Thyroid gland (tissue), 4 donors: ENCODE measurements at regions not wholly inside any gene's neighbourhood (a gene's known extent, or its start where the extent isn't known, plus 50 kb on each side); places are given as distances from the start of the nearest gene placed in this dataset.

Experiments used
- POLR2A ChIP-seq, 2 donors: fragments of 450-650 bp; IDR thresholded peaks; one replicate each; pipeline ENCODE4 v1.6.1; 2017; ENCODE audit warnings: antibody characterized with exemption in 2 of 2, mild to moderate bottlenecking in 2 of 2, moderate library complexity in 1 of 2
- TF ChIP-seq, protein P1 (sequence below), 6 experiments: fragments of 200-600 bp in 3 of 6; fragments of 450-650 bp in 3 of 6; sonication (generic) in 3 of 6; IDR thresholded peaks; one replicate each; pipeline ENCODE4 v1.5.1; 2016 to 2019; ENCODE audit warnings: antibody characterized with exemption in 6 of 6, mild to moderate bottlenecking in 2 of 6, inconsistent platforms in 1 of 6, moderate library complexity in 1 of 6

DNA sequence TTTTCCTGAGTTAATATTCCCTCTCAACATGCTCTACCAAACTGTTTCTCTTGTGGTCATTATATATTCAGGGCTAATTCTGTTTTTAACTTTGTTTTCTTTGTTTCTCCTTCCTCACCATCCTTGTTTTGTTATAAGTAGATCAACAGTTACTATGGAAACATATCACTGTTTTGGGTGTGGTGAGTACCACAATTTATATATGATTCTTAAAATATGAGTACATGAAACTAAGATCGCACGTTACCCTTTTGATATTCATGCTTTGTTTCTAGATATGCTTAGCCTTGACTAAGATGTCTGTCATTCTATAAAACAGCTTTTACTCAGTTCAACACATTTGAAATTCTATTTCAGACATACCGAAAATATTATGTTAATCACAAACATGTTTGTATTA is 232.3 kb upstream of the ITGA4 start:
- TF ChIP-seq, protein P1, sequence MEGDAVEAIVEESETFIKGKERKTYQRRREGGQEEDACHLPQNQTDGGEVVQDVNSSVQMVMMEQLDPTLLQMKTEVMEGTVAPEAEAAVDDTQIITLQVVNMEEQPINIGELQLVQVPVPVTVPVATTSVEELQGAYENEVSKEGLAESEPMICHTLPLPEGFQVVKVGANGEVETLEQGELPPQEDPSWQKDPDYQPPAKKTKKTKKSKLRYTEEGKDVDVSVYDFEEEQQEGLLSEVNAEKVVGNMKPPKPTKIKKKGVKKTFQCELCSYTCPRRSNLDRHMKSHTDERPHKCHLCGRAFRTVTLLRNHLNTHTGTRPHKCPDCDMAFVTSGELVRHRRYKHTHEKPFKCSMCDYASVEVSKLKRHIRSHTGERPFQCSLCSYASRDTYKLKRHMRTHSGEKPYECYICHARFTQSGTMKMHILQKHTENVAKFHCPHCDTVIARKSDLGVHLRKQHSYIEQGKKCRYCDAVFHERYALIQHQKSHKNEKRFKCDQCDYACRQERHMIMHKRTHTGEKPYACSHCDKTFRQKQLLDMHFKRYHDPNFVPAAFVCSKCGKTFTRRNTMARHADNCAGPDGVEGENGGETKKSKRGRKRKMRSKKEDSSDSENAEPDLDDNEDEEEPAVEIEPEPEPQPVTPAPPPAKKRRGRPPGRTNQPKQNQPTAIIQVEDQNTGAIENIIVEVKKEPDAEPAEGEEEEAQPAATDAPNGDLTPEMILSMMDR (IDR thresholded peaks at IDR 0.05): no peak
- no peak for TF ChIP-seq POLR2A (IDR thresholded peaks at IDR 0.05)
